K562 (cell line): ENCODE measurements at regions not wholly inside any gene's neighbourhood (a gene's known extent, or its start where the extent isn't known, plus 50 kb on each side); places are given as distances from the start of the nearest gene placed in this dataset.

Source experiments
- JUNB ChIP-seq: fragments of 450-650 bp; formaldehyde crosslinking; conservative IDR thresholded peaks from 2 replicates; pipeline ENCODE4 v1.4.0; 2020; ENCODE audit warnings: mild to moderate bottlenecking
- JUND ChIP-seq, 2 experiments: IDR thresholded peaks; 2 replicates in 1 of 2; 3 replicates in 1 of 2; pipeline ENCODE4 v1.6.1; 2011; ENCODE audit warnings: borderline replicate concordance in 2 of 2, low read depth in 2 of 2, low read length in 2 of 2, improper control_type of control experiment in 1 of 2, missing biosample characterization in 1 of 2, missing genetic modification characterization in 1 of 2, missing genetic modification reagents in 1 of 2
- POLR2AphosphoS2 ChIP-seq: IDR thresholded peaks from 2 replicates; pipeline ENCODE4 v1.6.1; 2012; ENCODE audit warnings: low read length, improper control_type of control experiment
- SRSF1 ChIP-seq: fragments of 200-400 bp; formaldehyde crosslinking; IDR thresholded peaks from 2 replicates; pipeline ENCODE4 v1.6.1; 2017; ENCODE audit warnings: mild to moderate bottlenecking, low read depth, low read length, moderate library complexity

DNA sequence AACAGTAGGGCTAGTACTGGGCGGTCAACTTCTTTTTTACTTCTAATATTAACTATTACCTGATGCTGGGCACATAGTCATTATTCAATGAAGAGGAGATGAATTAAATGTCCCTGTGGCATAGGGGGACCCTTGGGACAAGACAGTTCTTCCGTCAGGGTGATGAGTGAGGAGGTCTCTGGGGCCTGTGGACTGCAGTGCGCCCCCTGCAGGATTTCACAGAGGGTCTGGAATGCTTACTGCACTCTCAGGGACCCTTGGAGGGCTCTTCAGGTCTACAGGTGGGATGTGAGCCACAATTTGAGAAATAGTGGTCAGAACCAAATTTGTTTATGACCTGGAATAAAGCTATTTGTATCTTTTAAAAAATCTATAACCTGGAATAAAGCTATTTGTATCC, 149.4 kb downstream of the FAM78B start:
- TF ChIP-seq JUNB (CRISPR knock-in tag) (no peak), JUND (IDR thresholded peaks at IDR 0.05; ENCODE audit: borderline replicate concordance, low read depth, low read length) (no peak), JUND (tag; IDR thresholded peaks at IDR 0.05; ENCODE audit: borderline replicate concordance, low read depth, low read length) (no peak), POLR2AphosphoS2 (no peak), SRSF1 (no peak)
